Naive B cell (primary cell): ENCODE measurements at regions not wholly inside any gene's neighbourhood (a gene's known extent, or its start where the extent isn't known, plus 50 kb on each side); places are given as distances from the start of the nearest gene placed in this dataset.

Source experiments
- ATAC-seq, 2 donors: fragments of 150-1000 bp; cut with Tn5 transposase; 2 replicates each; pipeline ENCODE4 v1.10.0; 2021; ENCODE audit warnings: low read depth in 2 of 2, mild to moderate bottlenecking in 2 of 2, moderate library complexity in 2 of 2
- DNase-seq: peaks from one replicate; pipeline ENCODE4 v3.0.0; 2022
- H3K27ac Mint-ChIP-seq, 6 donors: one replicate each; pipeline ENCODE4 v1.8.0; 2020 to 2022; ENCODE audit warnings: mild to moderate bottlenecking in 6 of 6, mixed read lengths in 6 of 6, moderate library complexity in 5 of 6, inconsistent platforms in 2 of 6
- H3K27me3 Mint-ChIP-seq, 3 donors: one replicate each; pipeline ENCODE4 v1.8.0; 2021 to 2022; ENCODE audit warnings: mixed read lengths in 3 of 3, mild to moderate bottlenecking in 1 of 3
- H3K36me3 Mint-ChIP-seq, 2 donors: one replicate each; pipeline ENCODE4 v1.8.0; 2020 to 2022; ENCODE audit warnings: mixed read lengths in 2 of 2, inconsistent platforms in 1 of 2, mild to moderate bottlenecking in 1 of 2
- H3K4me1 Mint-ChIP-seq, 3 donors: one replicate each; pipeline ENCODE4 v1.8.0; 2020 to 2022; ENCODE audit warnings: mixed read lengths in 3 of 3, inconsistent platforms in 1 of 3, mild to moderate bottlenecking in 1 of 3, moderate library complexity in 1 of 3
- H3K4me3 Mint-ChIP-seq, 8 donors: one replicate each; pipeline ENCODE4 v1.8.0; 2020 to 2022; ENCODE audit warnings: mild to moderate bottlenecking in 8 of 8, mixed read lengths in 8 of 8, moderate library complexity in 8 of 8, inconsistent platforms in 2 of 8
- H3K9me3 Mint-ChIP-seq, 7 donors: one replicate each; pipeline ENCODE4 v1.8.0; 2020 to 2022; ENCODE audit warnings: mixed read lengths in 7 of 7, mild to moderate bottlenecking in 5 of 7, inconsistent platforms in 2 of 7, moderate library complexity in 1 of 7

GRCh38 chr3:72248869-72249268 lies 463.9 kb upstream of the PROK2 start:
- DNase-seq (no peak), ATAC-seq (no peak)
- peaks cover 20 to 41% (median 29%) of the 10 kb centered on the region in 3 donors for H3K27me3 Mint-ChIP-seq
- peaks cover 22 to 32% (median 31%) of the 10 kb centered on the region in 3 donors for H3K4me1 Mint-ChIP-seq
- H3K27ac Mint-ChIP-seq = no peak overlapping the region
- no peak overlapping the region for H3K4me3 Mint-ChIP-seq
- no peaks in the 10 kb centered on the region for H3K36me3 Mint-ChIP-seq
- no peaks in the 10 kb centered on the region for H3K9me3 Mint-ChIP-seq

GRCh38 chr3:72248389-72248761 lies 463.4 kb upstream of the PROK2 start:
- no peak for DNase-seq
- H3K4me1 Mint-ChIP-seq = peaks cover 22 to 33% (median 31%) of the 10 kb centered on the region in 3 donors

GRCh38 chr3:72247645-72248388 lies 462.9 kb upstream of the PROK2 start:
- Mint-ChIP-seq H3K27me3 (peaks cover 28 to 44% (median 30%) of the 10 kb centered on the region in 3 donors), H3K36me3 (peaks cover 0 to 1% of the 10 kb centered on the region in 2 donors), H3K9me3 (no peaks in the 10 kb centered on the region), H3K4me1 (peaks cover 22 to 33% (median 31%) of the 10 kb centered on the region in 3 donors), H3K27ac (peak overlapping the region in 1 of 6 donors; percentile 36), H3K4me3 (no peak overlapping the region)
- ATAC-seq (no peak), DNase-seq (no peak)

More at GRCh38 chr3:72248389-72248761, 463.4 kb upstream of the PROK2 start:
- Mint-ChIP-seq H3K27me3 (peaks cover 23 to 42% (median 30%) of the 10 kb centered on the region in 3 donors), H3K4me3 (no peak overlapping the region), H3K27ac (peak overlapping the region in 1 of 6 donors; percentile 53), H3K9me3 (no peaks in the 10 kb centered on the region), H3K36me3 (no peaks in the 10 kb centered on the region)
- no peak for ATAC-seq

- ATAC-seq (peak in 1 of 2 donors; percentile 30), DNase-seq (no peak)
- Mint-ChIP-seq H3K36me3 (peaks cover 0 to 8% of the 10 kb centered on the region in 2 donors), H3K4me3 (no peak overlapping the region), H3K9me3 (no peaks in the 10 kb centered on the region), H3K27ac (peak overlapping the region in 1 of 6 donors; percentile 36), H3K27me3 (peaks cover 34 to 50% (median 35%) of the 10 kb centered on the region in 3 donors), H3K4me1 (peaks cover 22 to 34% (median 33%) of the 10 kb centered on the region in 3 donors)
Observed at GRCh38 chr3:72247126-72247525, 462.2 kb upstream of the PROK2 start.

- Mint-ChIP-seq H3K27ac (no peak overlapping the region), H3K27me3 (peaks cover 34 to 50% (median 35%) of the 10 kb centered on the region in 3 donors)
Observed at GRCh38 chr3:72246685-72247084, 461.7 kb upstream of the PROK2 start.

GRCh38 chr3:72245183-72245811 lies 460.3 kb upstream of the PROK2 start:
- no peak for DNase-seq
- Mint-ChIP-seq H3K27me3 (peaks cover 34 to 50% (median 35%) of the 10 kb centered on the region in 3 donors), H3K27ac (no peak overlapping the region)

More at GRCh38 chr3:72246685-72247084, 461.7 kb upstream of the PROK2 start:
- H3K9me3 Mint-ChIP-seq = no peaks in the 10 kb centered on the region
- ATAC-seq (no peak), DNase-seq (no peak)
- peaks cover 0 to 8% of the 10 kb centered on the region in 2 donors for H3K36me3 Mint-ChIP-seq
- H3K4me1 Mint-ChIP-seq = peaks cover 22 to 36% (median 33%) of the 10 kb centered on the region in 3 donors
- H3K4me3 Mint-ChIP-seq = no peak overlapping the region

GRCh38 chr3:72244396-72244795 lies 459.4 kb upstream of the PROK2 start:
- ATAC-seq = no peak
- peaks cover 36 to 49% (median 47%) of the 10 kb centered on the region in 3 donors for H3K4me1 Mint-ChIP-seq
- H3K27ac Mint-ChIP-seq = no peak overlapping the region
- H3K36me3 Mint-ChIP-seq = peaks cover 0 to 14% of the 10 kb centered on the region in 2 donors
- H3K9me3 Mint-ChIP-seq = peaks cover 0 to 4% (median 0%) of the 10 kb centered on the region in 7 donors
- peaks cover 39 to 58% (median 44%) of the 10 kb centered on the region in 3 donors for H3K27me3 Mint-ChIP-seq
- no peak overlapping the region for H3K4me3 Mint-ChIP-seq
- DNase-seq = no peak

More at GRCh38 chr3:72245183-72245811, 460.3 kb upstream of the PROK2 start:
- Mint-ChIP-seq H3K36me3 (peaks cover 0 to 8% of the 10 kb centered on the region in 2 donors), H3K4me1 (peaks cover 28 to 45% (median 42%) of the 10 kb centered on the region in 3 donors), H3K9me3 (no peaks in the 10 kb centered on the region), H3K4me3 (no peak overlapping the region)
- no peak for ATAC-seq

GRCh38 chr3:72242326-72242725 lies 457.4 kb upstream of the PROK2 start:
- no peak overlapping the region for H3K4me3 Mint-ChIP-seq
- no peak for ATAC-seq
- peaks cover 29 to 44% (median 42%) of the 10 kb centered on the region in 3 donors for H3K4me1 Mint-ChIP-seq
- no peak for DNase-seq
- peaks cover 0 to 14% of the 10 kb centered on the region in 2 donors for H3K36me3 Mint-ChIP-seq
- peaks cover 29 to 48% (median 45%) of the 10 kb centered on the region in 3 donors for H3K27me3 Mint-ChIP-seq
- peak overlapping the region in 2 of 6 donors; percentile 35 to 55 for H3K27ac Mint-ChIP-seq
- peaks cover 0 to 4% (median 0%) of the 10 kb centered on the region in 7 donors for H3K9me3 Mint-ChIP-seq

GRCh38 chr3:72241525-72241924 lies 456.6 kb upstream of the PROK2 start:
- peaks cover 0 to 14% of the 10 kb centered on the region in 2 donors for H3K36me3 Mint-ChIP-seq
- ATAC-seq (no peak), DNase-seq (no peak)
- peaks cover 26 to 43% (median 41%) of the 10 kb centered on the region in 3 donors for H3K4me1 Mint-ChIP-seq
- no peak overlapping the region for H3K4me3 Mint-ChIP-seq
- no peak overlapping the region for H3K27ac Mint-ChIP-seq
- peaks cover 0 to 4% (median 0%) of the 10 kb centered on the region in 7 donors for H3K9me3 Mint-ChIP-seq
- peaks cover 27 to 53% (median 47%) of the 10 kb centered on the region in 3 donors for H3K27me3 Mint-ChIP-seq

- no peak for DNase-seq
- H3K27me3 Mint-ChIP-seq = peaks cover 22 to 49% (median 42%) of the 10 kb centered on the region in 3 donors
- H3K4me1 Mint-ChIP-seq = peaks cover 23 to 36% (median 34%) of the 10 kb centered on the region in 3 donors
- ATAC-seq = no peak
- H3K36me3 Mint-ChIP-seq = peaks cover 0 to 14% of the 10 kb centered on the region in 2 donors
- no peak overlapping the region for H3K4me3 Mint-ChIP-seq
- peaks cover 0 to 4% (median 0%) of the 10 kb centered on the region in 7 donors for H3K9me3 Mint-ChIP-seq
- H3K27ac Mint-ChIP-seq = peak overlapping the region in 1 of 6 donors; percentile 31
Observed at GRCh38 chr3:72240531-72240930, 455.6 kb upstream of the PROK2 start.

GRCh38 chr3:72238801-72239200 lies 453.9 kb upstream of the PROK2 start:
- Mint-ChIP-seq H3K4me3 (no peak overlapping the region), H3K9me3 (peaks cover 0 to 4% (median 0%) of the 10 kb centered on the region in 7 donors), H3K27me3 (peaks cover 13 to 34% (median 25%) of the 10 kb centered on the region in 3 donors), H3K36me3 (peaks cover 0 to 14% of the 10 kb centered on the region in 2 donors), H3K4me1 (peaks cover 16 to 19% (median 18%) of the 10 kb centered on the region in 3 donors), H3K27ac (no peak overlapping the region)
- DNase-seq (no peak), ATAC-seq (no peak)

- no peak overlapping the region for H3K27ac Mint-ChIP-seq
Observed at GRCh38 chr3:72238010-72238691, 453.2 kb upstream of the PROK2 start.

GRCh38 chr3:72237679-72238009 lies 452.7 kb upstream of the PROK2 start:
- no peak overlapping the region for H3K27ac Mint-ChIP-seq
- peaks cover 24 to 28% (median 27%) of the 10 kb centered on the region in 3 donors for H3K4me1 Mint-ChIP-seq
- no peak for ATAC-seq
- H3K4me3 Mint-ChIP-seq = no peak overlapping the region
- H3K27me3 Mint-ChIP-seq = peaks cover 15 to 28% (median 24%) of the 10 kb centered on the region in 3 donors
- peaks cover 0 to 10% of the 10 kb centered on the region in 2 donors for H3K36me3 Mint-ChIP-seq
- no peak for DNase-seq
- H3K9me3 Mint-ChIP-seq = peaks cover 0 to 4% (median 0%) of the 10 kb centered on the region in 7 donors

More at GRCh38 chr3:72238010-72238691, 453.2 kb upstream of the PROK2 start:
- peaks cover 0 to 14% of the 10 kb centered on the region in 2 donors for H3K36me3 Mint-ChIP-seq
- no peak for DNase-seq
- H3K4me1 Mint-ChIP-seq = peaks cover 19 to 23% (median 22%) of the 10 kb centered on the region in 3 donors
- H3K9me3 Mint-ChIP-seq = peaks cover 0 to 4% (median 0%) of the 10 kb centered on the region in 7 donors
- ATAC-seq = no peak
- peaks cover 13 to 29% (median 24%) of the 10 kb centered on the region in 3 donors for H3K27me3 Mint-ChIP-seq
- H3K4me3 Mint-ChIP-seq = peak overlapping the region in 1 of 8 donors; percentile 20
